GM12878 (cell line): ENCODE measurements at regions not wholly inside any gene's neighbourhood (a gene's known extent, or its start where the extent isn't known, plus 50 kb on each side); places are given as distances from the start of the nearest gene placed in this dataset.

Experiments
- ATF7 ChIP-seq: fragments of 450-650 bp; IDR thresholded peaks from 2 replicates; pipeline ENCODE4 v1.6.1; 2016; ENCODE audit warnings: low read depth, mild to moderate bottlenecking
- BRCA1 ChIP-seq: IDR thresholded peaks from 2 replicates; pipeline ENCODE4 v1.6.1; 2011; ENCODE audit warnings: low read depth, low read length, improper control_type of control experiment
- CHD2 ChIP-seq: IDR thresholded peaks from 2 replicates; pipeline ENCODE4 v1.6.1; 2011; ENCODE audit warnings: low read depth, low read length, improper control_type of control experiment, borderline replicate concordance
- EED ChIP-seq: sonication (generic); IDR thresholded peaks from 2 replicates; pipeline ENCODE4 v1.6.1; 2016; ENCODE audit warnings: antibody characterized with exemption, low read depth
- EP300 ChIP-seq, 2 experiments: fragments of 150-350 bp in 1 of 2; IDR thresholded peaks; 2 replicates each; pipeline ENCODE4 v1.6.1; 2011 to 2012; ENCODE audit warnings: low read depth in 2 of 2, low read length in 2 of 2, borderline replicate concordance in 1 of 2, improper control_type of control experiment in 1 of 2, inconsistent platforms in 1 of 2; ENCODE audit not compliant: control insufficient read depth in 1 of 2
- IKZF2 ChIP-seq, 2 experiments: fragments of 450-650 bp; IDR thresholded peaks; 2 replicates each; pipeline ENCODE4 v1.6.1; 2017; ENCODE audit warnings: mild to moderate bottlenecking in 2 of 2, moderate library complexity in 2 of 2
- MTA2 ChIP-seq: fragments of 450-650 bp; IDR thresholded peaks from 2 replicates; pipeline ENCODE4 v1.6.1; 2016; ENCODE audit warnings: low read depth, mild to moderate bottlenecking, moderate library complexity
- RAD21 ChIP-seq: IDR thresholded peaks from 2 replicates; pipeline ENCODE4 v1.6.1; 2011; ENCODE audit warnings: mild to moderate bottlenecking, low read depth, low read length, moderate library complexity; ENCODE audit not compliant: insufficient read depth
- RUNX3 ChIP-seq: IDR thresholded peaks from 2 replicates; pipeline ENCODE4 v1.6.1; 2012; ENCODE audit warnings: low read length, inconsistent platforms
- SMC3 ChIP-seq: IDR thresholded peaks from 2 replicates; pipeline ENCODE4 v1.6.1; 2011; ENCODE audit warnings: low read length, improper control_type of control experiment, borderline replicate concordance
- SPI1 ChIP-seq: IDR thresholded peaks from 2 replicates; pipeline ENCODE4 v1.6.1; 2011; ENCODE audit warnings: low read depth, mild to moderate bottlenecking, low read length, moderate library complexity, borderline replicate concordance; ENCODE audit not compliant: insufficient read depth
- STAT1 ChIP-seq: fragments of 450-650 bp; conservative IDR thresholded peaks from 2 replicates; pipeline ENCODE4 v1.6.1; 2014; ENCODE audit warnings: antibody characterized with exemption, mild to moderate bottlenecking
- SUPT20H ChIP-seq: IDR thresholded peaks from 2 replicates; pipeline ENCODE4 v1.6.1; 2011; ENCODE audit warnings: low read depth, mild to moderate bottlenecking, low read length, moderate library complexity, borderline replicate concordance; ENCODE audit not compliant: control insufficient read depth
- SUZ12 ChIP-seq: fragments of 200-600 bp; sonication (generic); IDR thresholded peaks from one replicate; pipeline ENCODE4 v1.6.1; 2018; ENCODE audit warnings: antibody characterized with exemption, mild to moderate bottlenecking; ENCODE audit not compliant: unreplicated experiment
- TARDBP ChIP-seq: IDR thresholded peaks from 2 replicates; pipeline ENCODE4 v1.6.1; 2016; ENCODE audit warnings: borderline replicate concordance
- TF ChIP-seq, protein P1 (sequence below): IDR thresholded peaks from 2 replicates; pipeline ENCODE4 v1.6.1; 2012; ENCODE audit warnings: low read depth, low read length, improper control_type of control experiment
- TF ChIP-seq, protein P2 (sequence below): IDR thresholded peaks from 2 replicates; pipeline ENCODE4 v1.6.1; 2012; ENCODE audit warnings: low read length, inconsistent platforms
- TF ChIP-seq, protein P3 (sequence below), 3 experiments: IDR thresholded peaks in 2 of 3; conservative IDR thresholded peaks in 1 of 3; 2 replicates each; pipeline ENCODE4 v1.5.1; 2011; ENCODE audit warnings: low read depth in 3 of 3, low read length in 3 of 3, mild to moderate bottlenecking in 3 of 3, control low read depth in 2 of 3, moderate library complexity in 2 of 3, inconsistent platforms in 1 of 3, mixed read lengths in 1 of 3; ENCODE audit not compliant: control insufficient read depth in 2 of 3, insufficient read depth in 1 of 3; ENCODE audit errors: extremely low read depth in 1 of 3
- TF ChIP-seq, protein P4 (sequence below): fragments of 450-650 bp; IDR thresholded peaks from 2 replicates; pipeline ENCODE4 v1.6.1; 2018; ENCODE audit warnings: borderline replicate concordance, mild to moderate bottlenecking; ENCODE audit not compliant: partially characterized antibody

GRCh38 chr6:4281341-4282293 lies 146.2 kb upstream of the ECI2 start (continued):
- TF ChIP-seq IKZF2 (IDR thresholded peaks at IDR 0.05) (peak; percentile 77 to 80; a peak in 3 of 4 replicates), ATF7 (peak; percentile 69), EED (peak; percentile 69; the same call in 1 of the 2 replicates), SUZ12 (no peak), BRCA1 (no peak), CHD2 (0 out of 2 replicates have a peak, but pooled peaks have one; percentile 18), RUNX3 (peak; percentile 28; the same call in 1 of the 2 replicates), SUPT20H (no peak), RAD21 (peak; percentile 72), SPI1 (peak; percentile 81), EP300 (IDR thresholded peaks at IDR 0.05; ENCODE audit: borderline replicate concordance in 1 of 2, control insufficient read depth in 1 of 2, low read depth in 2 of 2, low read length in 2 of 2) (0 out of 4 replicates have a peak, but pooled peaks of 1 of the 2 experiments have one; percentile 14), SMC3 (peak; percentile 36; the same call in 1 of the 2 replicates), STAT1 (no peak), MTA2 (0 out of 2 replicates have a peak, but pooled peaks have one; percentile 23), TARDBP (no peak)
- TF ChIP-seq, protein P1, sequence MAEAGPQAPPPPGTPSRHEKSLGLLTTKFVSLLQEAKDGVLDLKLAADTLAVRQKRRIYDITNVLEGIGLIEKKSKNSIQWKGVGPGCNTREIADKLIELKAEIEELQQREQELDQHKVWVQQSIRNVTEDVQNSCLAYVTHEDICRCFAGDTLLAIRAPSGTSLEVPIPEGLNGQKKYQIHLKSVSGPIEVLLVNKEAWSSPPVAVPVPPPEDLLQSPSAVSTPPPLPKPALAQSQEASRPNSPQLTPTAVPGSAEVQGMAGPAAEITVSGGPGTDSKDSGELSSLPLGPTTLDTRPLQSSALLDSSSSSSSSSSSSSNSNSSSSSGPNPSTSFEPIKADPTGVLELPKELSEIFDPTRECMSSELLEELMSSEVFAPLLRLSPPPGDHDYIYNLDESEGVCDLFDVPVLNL, result no peak
- TF ChIP-seq, protein P2, sequence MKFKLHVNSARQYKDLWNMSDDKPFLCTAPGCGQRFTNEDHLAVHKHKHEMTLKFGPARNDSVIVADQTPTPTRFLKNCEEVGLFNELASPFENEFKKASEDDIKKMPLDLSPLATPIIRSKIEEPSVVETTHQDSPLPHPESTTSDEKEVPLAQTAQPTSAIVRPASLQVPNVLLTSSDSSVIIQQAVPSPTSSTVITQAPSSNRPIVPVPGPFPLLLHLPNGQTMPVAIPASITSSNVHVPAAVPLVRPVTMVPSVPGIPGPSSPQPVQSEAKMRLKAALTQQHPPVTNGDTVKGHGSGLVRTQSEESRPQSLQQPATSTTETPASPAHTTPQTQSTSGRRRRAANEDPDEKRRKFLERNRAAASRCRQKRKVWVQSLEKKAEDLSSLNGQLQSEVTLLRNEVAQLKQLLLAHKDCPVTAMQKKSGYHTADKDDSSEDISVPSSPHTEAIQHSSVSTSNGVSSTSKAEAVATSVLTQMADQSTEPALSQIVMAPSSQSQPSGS, result peak; percentile 37; the same call in 1 of the 2 replicates
- TF ChIP-seq, protein P3, sequence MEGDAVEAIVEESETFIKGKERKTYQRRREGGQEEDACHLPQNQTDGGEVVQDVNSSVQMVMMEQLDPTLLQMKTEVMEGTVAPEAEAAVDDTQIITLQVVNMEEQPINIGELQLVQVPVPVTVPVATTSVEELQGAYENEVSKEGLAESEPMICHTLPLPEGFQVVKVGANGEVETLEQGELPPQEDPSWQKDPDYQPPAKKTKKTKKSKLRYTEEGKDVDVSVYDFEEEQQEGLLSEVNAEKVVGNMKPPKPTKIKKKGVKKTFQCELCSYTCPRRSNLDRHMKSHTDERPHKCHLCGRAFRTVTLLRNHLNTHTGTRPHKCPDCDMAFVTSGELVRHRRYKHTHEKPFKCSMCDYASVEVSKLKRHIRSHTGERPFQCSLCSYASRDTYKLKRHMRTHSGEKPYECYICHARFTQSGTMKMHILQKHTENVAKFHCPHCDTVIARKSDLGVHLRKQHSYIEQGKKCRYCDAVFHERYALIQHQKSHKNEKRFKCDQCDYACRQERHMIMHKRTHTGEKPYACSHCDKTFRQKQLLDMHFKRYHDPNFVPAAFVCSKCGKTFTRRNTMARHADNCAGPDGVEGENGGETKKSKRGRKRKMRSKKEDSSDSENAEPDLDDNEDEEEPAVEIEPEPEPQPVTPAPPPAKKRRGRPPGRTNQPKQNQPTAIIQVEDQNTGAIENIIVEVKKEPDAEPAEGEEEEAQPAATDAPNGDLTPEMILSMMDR (IDR thresholded peaks at IDR 0.05 in 2 of 3, conservative IDR thresholded peaks at IDR 0.05 in 1 of 3; ENCODE audit: control insufficient read depth in 2 of 3, extremely low read depth in 1 of 3, insufficient read depth in 1 of 3, low read depth in 3 of 3, low read length in 3 of 3), result peak; percentile 34 to 51 (median 40); a peak in 5 of 6 replicates
- TF ChIP-seq, protein P4, sequence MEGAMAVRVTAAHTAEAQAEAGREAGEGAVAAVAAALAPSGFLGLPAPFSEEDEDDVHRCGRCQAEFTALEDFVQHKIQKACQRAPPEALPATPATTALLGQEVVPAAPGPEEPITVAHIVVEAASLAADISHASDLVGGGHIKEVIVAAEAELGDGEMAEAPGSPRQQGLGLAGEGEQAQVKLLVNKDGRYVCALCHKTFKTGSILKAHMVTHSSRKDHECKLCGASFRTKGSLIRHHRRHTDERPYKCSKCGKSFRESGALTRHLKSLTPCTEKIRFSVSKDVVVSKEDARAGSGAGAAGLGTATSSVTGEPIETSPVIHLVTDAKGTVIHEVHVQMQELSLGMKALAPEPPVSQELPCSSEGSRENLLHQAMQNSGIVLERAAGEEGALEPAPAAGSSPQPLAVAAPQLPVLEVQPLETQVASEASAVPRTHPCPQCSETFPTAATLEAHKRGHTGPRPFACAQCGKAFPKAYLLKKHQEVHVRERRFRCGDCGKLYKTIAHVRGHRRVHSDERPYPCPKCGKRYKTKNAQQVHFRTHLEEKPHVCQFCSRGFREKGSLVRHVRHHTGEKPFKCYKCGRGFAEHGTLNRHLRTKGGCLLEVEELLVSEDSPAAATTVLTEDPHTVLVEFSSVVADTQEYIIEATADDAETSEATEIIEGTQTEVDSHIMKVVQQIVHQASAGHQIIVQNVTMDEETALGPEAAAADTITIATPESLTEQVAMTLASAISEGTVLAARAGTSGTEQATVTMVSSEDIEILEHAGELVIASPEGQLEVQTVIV, result no peak
